Activated T-cell treated with anti-CD3 and anti-CD28 coated beads for 24 hours (primary cell): ENCODE measurements at regions not wholly inside any gene's neighbourhood (a gene's known extent, or its start where the extent isn't known, plus 50 kb on each side); places are given as distances from the start of the nearest gene placed in this dataset.

Experiments
- DNase-seq: peaks from one replicate; pipeline ENCODE4 v3.0.0-alpha.2; 2020; ENCODE audit warnings: low read depth

DNA sequence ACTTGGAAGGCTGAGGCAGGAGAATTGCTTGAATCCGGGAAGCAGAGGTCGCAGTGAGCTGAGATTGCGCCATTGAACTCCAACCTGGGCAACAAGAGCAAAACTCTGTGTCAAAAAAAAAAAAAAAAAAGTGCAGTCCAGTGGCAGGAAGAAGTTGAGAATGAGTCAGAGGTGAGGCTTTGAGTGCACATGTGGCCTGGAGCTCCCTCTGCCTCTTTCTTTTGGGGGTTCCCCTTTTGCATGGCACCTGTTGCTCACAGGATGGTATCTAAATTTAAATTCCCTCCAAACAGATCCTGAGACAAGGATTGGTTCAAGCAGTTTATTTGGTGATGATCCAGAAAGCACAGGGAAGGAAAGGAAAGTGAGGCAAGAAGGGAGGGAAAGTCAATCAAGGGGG is 151.4 kb upstream of the STX18 start:
- no peak for DNase-seq

DNA sequence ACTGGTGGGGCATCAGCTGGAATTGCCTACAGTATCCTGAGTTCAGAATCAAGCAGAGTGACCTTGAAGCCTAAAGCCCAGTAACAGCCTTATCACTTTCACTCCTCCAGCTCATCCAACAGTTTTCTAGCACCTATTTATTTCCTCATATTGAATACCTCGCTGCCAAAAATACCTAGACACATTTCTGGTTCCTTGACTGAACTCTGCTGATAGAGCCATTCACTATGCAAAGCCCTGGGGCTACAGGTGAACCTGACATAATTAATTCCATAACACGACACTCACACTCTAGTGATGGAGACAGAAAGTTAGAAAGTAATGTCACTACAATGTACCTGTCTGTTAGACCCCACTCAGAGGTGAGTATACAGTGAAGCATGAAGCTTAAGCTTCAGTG is 149.0 kb upstream of the STX18 start:
- no peak for DNase-seq

- no peak for DNase-seq
Measured at GRCh38 chr4:4689694-4690440, 148.0 kb upstream of the STX18 start.

- DNase-seq: no peak
Measured at GRCh38 chr4:4687935-4688727, 146.3 kb upstream of the STX18 start.

- no peak for DNase-seq
Measured at GRCh38 chr4:4687100-4687499, 145.3 kb upstream of the STX18 start.

DNA sequence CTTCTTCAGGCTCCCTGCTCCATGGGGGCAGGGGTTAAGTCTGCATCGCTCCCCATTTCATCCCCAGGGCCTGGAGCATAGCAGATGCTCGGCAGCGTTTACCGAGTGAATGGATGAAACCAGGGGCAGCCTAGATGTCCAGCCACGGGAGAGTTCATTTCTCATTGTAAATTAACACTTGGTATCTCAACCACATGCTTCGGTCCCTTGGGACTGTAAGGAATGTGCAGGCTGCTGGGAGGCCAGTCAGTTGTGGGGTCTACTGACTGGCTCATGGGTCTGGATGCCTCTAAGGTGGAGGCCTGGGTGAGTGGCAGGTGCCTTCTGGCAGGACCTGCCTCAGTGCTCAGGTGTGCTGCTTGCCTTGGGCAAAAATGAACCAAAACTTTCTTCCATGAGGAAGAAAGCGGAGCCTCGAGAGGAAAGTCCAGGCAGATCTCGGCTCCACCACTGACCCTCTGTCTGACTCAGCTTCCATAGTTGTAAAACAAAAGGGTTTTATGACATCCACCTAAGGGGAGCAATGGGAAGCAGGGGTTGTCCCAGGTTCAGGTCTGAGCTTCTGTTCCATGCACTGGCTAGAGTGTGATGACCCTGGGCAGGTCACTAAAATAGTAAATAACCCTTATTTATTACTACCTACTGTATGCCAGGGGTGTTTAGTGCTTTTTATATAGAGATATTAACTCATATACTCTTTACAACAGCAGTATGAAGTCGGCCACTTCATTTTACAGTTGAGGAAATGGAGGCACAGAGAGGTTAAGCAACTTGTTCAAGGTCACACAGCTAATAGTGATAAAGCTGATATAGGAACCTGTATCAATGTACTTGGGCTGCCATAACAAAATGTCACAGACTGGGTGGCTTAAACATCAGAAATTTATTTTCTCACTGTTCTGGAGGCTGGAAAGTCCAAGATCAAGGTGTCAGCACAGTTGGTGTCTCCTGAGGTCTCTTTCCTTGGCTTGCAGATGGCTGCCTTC is 144.3 kb upstream of the STX18 start:
- DNase-seq: no peak

- DNase-seq: no peak
Measured at GRCh38 chr4:4681653-4682052, 139.8 kb upstream of the STX18 start.

- DNase-seq: no peak
Measured at GRCh38 chr4:4680758-4681157, 138.9 kb upstream of the STX18 start.

- DNase-seq: no peak
Measured at GRCh38 chr4:4680243-4680642, 138.4 kb upstream of the STX18 start.

- DNase-seq: no peak
Measured at GRCh38 chr4:4677556-4678522, 136.0 kb upstream of the STX18 start.

DNA sequence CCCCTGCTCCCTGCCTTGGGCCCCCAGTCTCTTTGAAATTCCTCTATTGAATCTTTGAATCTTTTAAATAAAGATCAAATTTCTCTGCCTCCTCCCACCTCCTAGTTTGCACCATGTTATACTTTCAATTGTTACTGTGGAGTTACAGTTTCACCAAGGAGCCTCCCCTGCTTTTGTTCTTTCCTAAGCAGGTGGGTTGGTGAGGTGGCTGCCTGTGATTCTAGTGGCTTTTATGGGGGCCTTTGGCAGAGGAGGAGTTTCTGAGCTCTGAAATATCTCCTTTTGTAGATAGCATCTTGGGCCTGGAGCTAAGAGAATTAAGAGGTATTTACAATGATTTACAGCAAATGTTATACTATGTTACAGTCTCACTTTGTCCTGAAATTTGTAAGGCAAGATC is 133.8 kb upstream of the STX18 start:
- DNase-seq: no peak

GRCh38 chr4:4675051-4675581 is 133.3 kb upstream of the STX18 start:
- no peak for DNase-seq

DNA sequence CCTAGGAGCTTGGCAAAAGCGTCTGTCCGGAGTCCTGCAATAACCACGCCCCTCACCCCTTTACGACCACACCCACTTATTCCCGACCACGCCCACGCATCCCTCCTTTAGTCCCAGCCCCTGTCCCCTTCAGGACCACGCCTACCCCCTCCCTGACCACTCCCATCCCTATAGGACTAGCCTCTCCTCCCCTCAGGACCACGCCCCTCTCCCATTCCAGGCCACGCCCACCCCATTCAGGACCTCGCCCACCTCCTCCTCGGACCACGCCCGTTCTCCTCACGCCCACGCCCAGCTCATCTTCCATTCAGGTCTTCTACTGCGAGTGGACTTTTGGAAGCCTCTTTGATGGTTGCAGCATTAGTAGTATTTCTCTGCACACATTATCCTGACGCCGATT is 131.2 kb upstream of the STX18 start:
- DNase-seq: no peak

- no peak for DNase-seq
Measured at GRCh38 chr4:4672402-4672801, 130.6 kb upstream of the STX18 start.

- no peak for DNase-seq
Measured at GRCh38 chr4:4671774-4672349, 130.0 kb upstream of the STX18 start.

DNA sequence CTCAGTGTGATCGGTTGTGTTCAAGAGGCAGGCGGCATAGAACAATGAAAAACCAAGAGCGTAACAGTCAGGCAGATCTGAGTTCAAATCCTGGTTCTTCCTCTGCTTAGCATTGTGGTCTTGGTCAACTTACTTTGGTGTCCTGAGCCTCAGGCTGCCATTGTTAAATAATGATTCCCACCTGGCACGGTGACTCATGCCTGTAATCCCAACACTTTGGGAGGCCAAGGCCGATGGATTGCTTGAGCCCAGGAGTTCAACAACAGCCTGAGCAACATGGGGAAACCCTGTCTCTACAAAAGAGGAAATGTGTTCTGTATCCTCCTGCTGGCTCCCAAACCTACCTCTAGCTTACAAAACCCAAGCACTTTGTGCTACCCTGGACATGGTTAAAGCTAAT is 129.0 kb upstream of the STX18 start:
- no peak for DNase-seq

GRCh38 chr4:4668355-4669210 is 126.7 kb upstream of the STX18 start:
- no peak for DNase-seq

DNA sequence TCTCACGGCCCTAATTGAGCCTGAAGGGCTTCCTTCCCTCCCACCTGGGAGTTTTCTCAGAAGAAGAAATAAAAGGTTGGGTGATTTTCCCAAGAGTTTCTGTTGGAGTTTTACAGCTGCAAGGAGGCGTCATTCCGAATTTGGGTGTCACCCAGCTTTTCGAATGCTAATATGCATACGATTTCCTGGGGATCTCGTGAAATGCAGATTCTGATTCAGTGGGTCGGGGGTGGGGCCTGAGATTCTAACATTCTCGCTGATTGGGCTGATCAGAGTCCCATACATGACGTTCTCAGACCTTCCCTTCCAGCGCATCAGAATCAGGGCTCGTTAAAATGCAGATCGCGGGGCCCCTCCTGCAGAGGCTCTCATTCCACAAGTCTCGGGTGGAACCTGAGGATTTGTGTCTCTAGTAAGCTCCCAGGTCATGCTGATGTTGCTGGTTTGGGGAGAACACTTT is 125.8 kb upstream of the STX18 start:
- no peak for DNase-seq
